Stimulated activated CD8-positive, alpha-beta memory T cell treated with anti-CD3 and anti-CD28 coated beads, Interleukin-4, amount 100 ng/mL, for 4 hours (primary cell): ENCODE measurements at regions not wholly inside any gene's neighbourhood (a gene's known extent, or its start where the extent isn't known, plus 50 kb on each side); places are given as distances from the start of the nearest gene placed in this dataset.
"Not testable (repeated sequence)": the region's sequence is repeated elsewhere in the genome, so short reads cannot be mapped to it uniquely, and the experiment has no call there.

Experiments used
- DNase-seq, 2 donors: peaks; one replicate each; pipeline ENCODE4 v3.0.0-alpha.2; 2020; ENCODE audit warnings: low read depth in 2 of 2, low spot score in 1 of 2

GRCh38 chr6:43893073-43893472, 123.1 kb downstream of the VEGFA start:
- DNase-seq, result no peak

DNA sequence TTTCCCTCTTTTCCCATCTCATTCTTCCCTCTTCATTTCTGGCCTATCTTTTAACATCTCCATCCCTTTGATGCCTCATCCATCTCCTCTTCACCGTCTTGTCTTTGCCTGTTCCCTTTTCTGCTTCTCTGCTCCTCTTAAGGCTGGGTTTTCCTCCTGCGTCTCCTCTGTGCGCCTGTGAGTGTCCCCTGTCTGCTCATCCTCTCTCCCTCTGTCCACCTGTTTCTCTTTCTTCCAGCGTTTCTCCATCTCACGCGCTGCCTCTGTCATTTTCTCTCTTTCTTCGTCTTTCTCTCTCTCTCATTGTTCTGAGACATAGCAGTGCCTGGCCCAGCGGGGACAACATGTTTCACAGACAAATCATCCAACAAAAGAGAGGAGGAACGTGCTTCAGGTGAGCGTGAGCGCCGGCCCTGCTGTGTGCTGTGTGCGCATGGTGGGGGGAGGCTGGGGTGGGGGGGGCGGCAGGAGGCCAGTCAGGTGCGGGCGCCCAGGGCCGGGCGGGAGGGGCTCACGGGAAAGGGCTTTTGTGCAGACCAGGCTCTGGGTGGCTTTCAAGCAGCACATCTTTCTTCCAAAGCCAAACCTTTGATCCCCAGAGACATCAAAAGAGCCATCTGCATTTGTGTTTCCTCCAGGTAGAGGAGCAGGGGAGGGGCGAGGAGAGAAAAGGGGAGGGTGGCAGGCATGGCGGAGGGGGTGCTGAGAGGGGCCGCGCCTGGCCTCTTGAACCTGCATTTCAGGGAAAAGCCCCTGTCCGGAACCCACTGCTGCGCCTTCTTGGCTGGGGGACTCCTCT, 121.3 kb downstream of the VEGFA start:
- DNase-seq, result no peak

- DNase-seq, result no peak
Measured at GRCh38 chr6:43890197-43891062, 120.4 kb downstream of the VEGFA start.

- DNase-seq, result no peak
Measured at GRCh38 chr6:43887906-43888683, 118.1 kb downstream of the VEGFA start.

GRCh38 chr6:43887340-43887858, 117.4 kb downstream of the VEGFA start:
- DNase-seq, result no peak

GRCh38 chr6:43886717-43887339, 116.8 kb downstream of the VEGFA start:
- DNase-seq, result no peak

DNA sequence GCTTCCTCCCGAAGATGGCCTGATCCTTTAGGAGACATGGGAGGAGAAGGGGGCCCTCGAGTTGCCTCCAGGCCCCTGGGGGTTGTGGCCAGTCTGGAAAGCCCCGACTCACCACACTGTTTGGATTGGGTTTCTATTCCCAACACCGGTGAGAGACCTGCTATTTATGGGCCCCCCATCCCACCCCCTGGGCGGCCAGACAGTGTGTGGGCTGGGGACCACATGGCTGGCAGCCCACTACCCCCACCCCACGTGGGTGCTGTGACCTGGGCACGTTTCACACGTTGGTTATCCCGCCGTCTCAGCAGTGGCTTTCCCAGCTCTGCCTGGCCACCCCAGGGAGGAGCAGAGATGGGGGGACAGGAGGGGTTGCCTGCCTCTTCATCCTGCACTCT, 116.1 kb downstream of the VEGFA start:
- DNase-seq, result no peak

- DNase-seq, result no peak
Measured at GRCh38 chr6:43885399-43886066, 115.5 kb downstream of the VEGFA start.

DNA sequence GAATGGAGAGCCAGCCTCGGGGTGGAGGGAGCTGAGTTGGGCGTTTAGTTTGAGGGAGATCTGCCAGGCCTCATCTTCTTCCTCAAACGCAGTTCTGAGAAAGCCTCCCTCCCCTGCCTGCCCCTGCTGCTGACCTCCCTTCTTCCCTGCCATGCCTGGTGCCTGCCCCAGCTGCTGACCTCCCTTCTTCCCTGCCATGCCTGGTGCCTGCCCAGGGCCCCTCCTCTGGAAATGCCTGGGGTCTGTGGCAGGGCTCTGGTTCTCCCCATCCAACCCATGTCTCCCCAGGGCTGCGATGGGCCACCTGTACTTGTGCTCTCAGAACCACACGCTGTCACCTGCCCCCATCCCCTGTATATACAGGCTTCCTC, 114.6 kb downstream of the VEGFA start:
- no peak for DNase-seq

DNA sequence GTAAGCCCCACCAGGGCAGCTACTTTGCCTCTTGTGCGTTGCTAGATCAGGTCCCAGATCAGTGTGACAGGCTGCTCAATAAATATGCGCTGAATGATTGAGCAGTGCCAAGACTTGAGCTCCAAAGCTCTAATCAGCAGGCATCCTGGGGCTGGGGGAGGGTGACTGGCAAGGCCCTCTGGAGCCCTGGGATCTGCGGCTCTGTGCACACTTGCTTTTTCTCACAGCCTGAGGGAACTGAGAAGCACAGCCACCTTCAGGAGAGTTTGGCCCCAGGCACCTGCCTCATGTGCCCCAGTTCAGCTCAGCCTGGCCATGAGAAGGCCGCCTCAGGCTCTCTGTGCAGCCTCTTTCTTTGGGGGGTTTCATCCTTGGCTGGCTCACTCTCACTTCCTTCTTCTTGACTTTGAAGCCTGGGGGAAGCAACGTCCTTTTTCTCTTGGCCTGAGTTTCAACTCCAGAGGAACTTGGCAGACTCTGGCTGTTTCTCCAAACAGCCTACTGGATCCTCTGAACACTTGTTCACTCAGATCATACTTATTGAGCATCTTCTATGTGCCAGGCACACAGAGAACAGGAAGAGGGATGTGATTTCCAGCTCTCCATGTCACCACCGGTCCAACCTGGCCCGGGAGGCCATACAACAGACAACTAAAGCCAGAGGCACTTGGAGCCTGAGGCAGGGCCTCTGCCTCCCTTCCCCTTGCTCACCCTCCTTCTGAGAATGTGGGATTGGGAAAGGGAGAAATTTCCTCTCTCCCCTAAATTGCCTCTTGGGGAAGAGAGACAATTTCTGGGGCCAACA, 114.0 kb downstream of the VEGFA start:
- DNase-seq, result no peak

DNA sequence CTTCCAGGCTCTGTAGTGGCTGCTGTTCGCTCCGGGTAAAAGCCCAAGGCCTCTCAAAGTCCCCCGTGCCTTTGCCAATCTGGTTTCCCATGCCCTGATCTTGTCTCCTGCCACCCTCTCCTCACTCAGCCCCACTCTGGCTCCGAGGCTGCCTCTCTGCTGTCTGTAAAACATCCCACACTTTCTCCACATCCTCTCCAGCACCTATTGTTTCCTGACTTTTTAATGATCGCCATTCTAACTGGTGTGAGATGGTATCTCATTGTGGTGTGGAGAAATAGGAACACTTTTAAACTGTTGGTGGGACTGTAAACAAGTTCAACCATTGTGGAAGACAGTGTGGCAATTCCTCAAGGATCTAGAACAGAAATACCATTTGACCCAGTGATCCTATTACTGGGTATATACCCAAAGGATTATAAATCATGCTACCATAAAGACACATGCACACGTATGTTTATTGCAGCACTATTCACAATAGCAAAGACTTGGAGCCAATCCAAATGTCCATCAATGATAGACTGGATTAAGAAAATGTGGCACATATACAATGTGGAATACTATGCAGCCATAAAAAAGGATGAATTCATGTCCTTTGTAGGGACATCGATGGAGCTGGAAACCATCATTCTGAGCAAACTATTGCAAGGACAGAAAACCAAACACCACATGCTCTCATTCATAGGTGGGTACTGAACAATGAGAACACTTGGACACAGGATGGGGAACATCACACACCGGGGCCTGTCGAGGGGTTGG, 112.9 kb downstream of the VEGFA start:
- DNase-seq, result not testable (repeated sequence)

GRCh38 chr6:43880236-43881137, 110.5 kb downstream of the VEGFA start:
- no peak for DNase-seq

- DNase-seq, result no peak
Measured at GRCh38 chr6:43879722-43880121, 109.7 kb downstream of the VEGFA start.

DNA sequence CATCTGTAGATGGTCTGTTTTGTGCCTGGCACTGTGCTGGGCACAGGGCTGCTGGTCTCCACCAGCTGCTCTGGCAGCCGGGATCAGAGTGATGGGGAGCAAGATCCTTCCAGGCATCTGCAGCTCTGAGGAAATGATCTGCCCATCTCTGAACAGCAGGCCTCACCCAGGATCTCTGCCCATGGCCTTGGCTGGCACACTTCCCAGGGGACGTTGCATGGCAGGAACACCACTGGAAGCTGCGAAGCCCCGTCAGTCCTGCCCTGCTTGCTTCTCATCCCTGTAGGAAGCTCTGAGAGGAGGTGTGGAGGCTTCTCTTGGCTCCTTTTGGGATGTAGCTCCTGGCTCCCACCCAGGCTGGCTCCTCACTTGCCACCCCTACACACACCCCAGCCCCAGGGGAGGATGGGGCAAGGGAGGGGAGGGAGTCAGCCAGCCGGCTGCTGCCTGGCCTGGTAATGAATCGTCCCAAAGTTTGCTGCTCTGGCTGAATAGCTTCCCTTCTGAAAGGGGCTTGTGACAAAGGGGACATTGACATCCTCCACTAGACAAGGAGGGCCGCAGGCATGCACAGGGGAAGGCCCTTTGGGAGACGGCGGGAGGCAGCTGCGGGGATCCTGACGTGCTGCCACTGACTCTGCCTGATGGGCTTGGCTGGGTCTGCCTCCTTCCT, 108.9 kb downstream of the VEGFA start:
- no peak for DNase-seq

DNA sequence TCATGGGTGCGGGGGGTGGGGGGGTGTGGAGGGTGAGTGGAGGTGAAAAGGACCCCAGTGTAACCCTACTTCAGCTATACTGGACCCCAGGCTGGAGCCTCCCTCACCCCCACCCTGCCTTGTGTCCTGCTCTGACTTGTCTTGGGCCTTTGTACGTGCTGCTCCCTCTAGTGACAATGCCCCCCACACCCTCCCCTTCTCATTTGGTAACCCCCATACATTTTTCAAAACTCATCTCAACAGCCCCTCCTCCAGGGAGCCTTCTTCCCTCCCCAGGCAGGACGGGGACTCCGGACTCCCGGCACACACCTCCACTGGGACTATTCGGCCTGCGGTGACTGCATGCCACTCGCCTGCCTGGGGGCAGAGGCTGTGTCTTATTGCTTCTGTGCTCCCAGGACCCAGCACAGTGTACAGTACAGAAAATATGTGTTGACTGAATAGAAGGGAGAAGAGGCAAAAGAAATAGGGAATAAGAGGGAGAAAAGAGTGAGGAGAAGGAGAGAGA, 108.2 kb downstream of the VEGFA start:
- no peak for DNase-seq

- DNase-seq, result no peak
Measured at GRCh38 chr6:43877463-43878126, 107.6 kb downstream of the VEGFA start.
